ENCODE measurements at regions not wholly inside any gene's neighbourhood (a gene's known extent, or its start where the extent isn't known, plus 50 kb on each side); places are given as distances from the start of the nearest gene placed in this dataset.

- Histone ChIP-seq H3K4me3 (ENCODE audit: low read depth, low read length) (no peak overlapping the region), H3K9me3 (ENCODE audit: control insufficient read depth, insufficient read depth, low read length) (no peaks in the 10 kb centered on the region), H3K27me3 (ENCODE audit: control insufficient read depth, insufficient read depth, low read length) (no peaks in the 10 kb centered on the region), H3K27ac (ENCODE audit: low read depth, low read length) (no peak overlapping the region), H3K4me1 (ENCODE audit: control insufficient read depth, insufficient read depth, low read length) (no peaks in the 10 kb centered on the region), H3K36me3 (ENCODE audit: control insufficient read depth, insufficient read depth, low read length) (no peaks in the 10 kb centered on the region)
- DNase-seq (ENCODE audit: low read depth in 4 of 6, low spot score in 6 of 6): no peak
- WGBS (ENCODE audit: insufficient coverage): 83% methylated on average over 1 of the region's 2 CpGs
Observed at GRCh38 chr12:94053676-94054075, 94.7 kb upstream of the PLXNC1 start.

DNA sequence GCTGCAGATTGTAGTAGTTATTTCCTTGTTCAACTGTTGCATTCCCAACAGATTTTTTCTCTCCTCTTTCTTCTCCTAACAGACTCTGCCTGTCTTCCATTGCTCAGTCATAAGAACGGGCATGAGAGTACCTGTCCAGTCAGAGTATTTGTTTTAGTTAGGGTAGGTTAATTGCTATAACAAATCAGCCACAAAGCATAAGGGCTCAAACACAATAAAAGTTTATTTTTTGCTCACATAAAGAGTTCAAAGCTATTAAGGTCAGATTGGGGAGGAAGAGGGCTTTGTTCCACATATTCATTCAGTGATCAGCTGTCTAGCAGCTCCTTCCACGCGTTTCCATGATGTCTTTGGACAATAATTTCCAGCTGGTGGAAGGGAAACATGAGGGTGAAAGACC, 92.8 kb upstream of the PLXNC1 start:
- Histone ChIP-seq H3K4me1 (ENCODE audit: control insufficient read depth, insufficient read depth, low read length) (no peaks in the 10 kb centered on the region), H3K36me3 (ENCODE audit: control insufficient read depth, insufficient read depth, low read length) (no peaks in the 10 kb centered on the region), H3K27ac (ENCODE audit: low read depth, low read length) (no peak overlapping the region), H3K27me3 (ENCODE audit: control insufficient read depth, insufficient read depth, low read length) (no peaks in the 10 kb centered on the region), H3K9me3 (ENCODE audit: control insufficient read depth, insufficient read depth, low read length) (no peaks in the 10 kb centered on the region), H3K4me3 (ENCODE audit: low read depth, low read length) (no peak overlapping the region)
- no peak for DNase-seq (ENCODE audit: low read depth in 4 of 6, low spot score in 6 of 6)
- no CpG with 5 or more reads among the region's 3 CpGs for WGBS (ENCODE audit: insufficient coverage)

DNA sequence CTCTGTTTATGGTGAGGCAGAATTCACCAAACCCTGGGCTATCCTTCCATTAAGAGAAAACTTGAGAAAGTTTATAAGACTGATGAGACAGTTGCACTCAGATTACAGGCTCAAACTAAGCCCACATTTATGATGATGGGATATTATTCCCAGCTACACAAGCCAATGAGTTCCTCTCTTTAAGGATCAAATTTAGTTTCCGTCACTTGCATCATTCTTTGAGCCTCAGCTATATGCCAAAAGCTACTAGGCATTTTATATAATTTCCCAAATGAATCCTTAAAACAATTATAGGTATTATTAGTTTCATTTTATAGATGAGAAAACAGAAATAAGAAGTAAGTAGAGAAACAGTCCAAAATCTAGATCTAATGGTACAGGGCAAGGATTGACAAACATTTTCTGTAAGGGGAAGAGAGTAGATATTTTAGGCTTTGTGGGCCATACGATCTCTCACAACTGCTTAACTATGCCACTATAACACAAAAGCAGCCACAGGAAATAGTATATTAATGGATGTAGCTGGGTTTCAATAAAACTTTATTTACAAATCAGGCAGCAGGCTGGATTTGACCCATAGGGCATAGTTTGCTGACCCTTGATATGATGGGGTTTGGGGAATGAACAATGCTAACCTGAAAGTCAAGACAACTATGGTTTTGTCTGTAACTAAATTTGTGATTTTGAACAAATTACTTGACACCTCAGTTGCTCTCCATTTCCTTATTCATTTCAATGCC, 91.8 kb upstream of the PLXNC1 start:
- WGBS (ENCODE audit: insufficient coverage): no CpG with 5 or more reads among the region's 2 CpGs
- H3K27ac ChIP-seq (ENCODE audit: low read depth, low read length): no peak overlapping the region
- H3K27me3 ChIP-seq (ENCODE audit: control insufficient read depth, insufficient read depth, low read length): no peaks in the 10 kb centered on the region
- H3K9me3 ChIP-seq (ENCODE audit: control insufficient read depth, insufficient read depth, low read length): no peaks in the 10 kb centered on the region
- no peak overlapping the region for H3K4me3 ChIP-seq (ENCODE audit: low read depth, low read length)
- no peaks in the 10 kb centered on the region for H3K4me1 ChIP-seq (ENCODE audit: control insufficient read depth, insufficient read depth, low read length)
- H3K36me3 ChIP-seq (ENCODE audit: control insufficient read depth, insufficient read depth, low read length): no peaks in the 10 kb centered on the region
- DNase-seq (ENCODE audit: low read depth in 4 of 6, low spot score in 6 of 6): no peak

DNA sequence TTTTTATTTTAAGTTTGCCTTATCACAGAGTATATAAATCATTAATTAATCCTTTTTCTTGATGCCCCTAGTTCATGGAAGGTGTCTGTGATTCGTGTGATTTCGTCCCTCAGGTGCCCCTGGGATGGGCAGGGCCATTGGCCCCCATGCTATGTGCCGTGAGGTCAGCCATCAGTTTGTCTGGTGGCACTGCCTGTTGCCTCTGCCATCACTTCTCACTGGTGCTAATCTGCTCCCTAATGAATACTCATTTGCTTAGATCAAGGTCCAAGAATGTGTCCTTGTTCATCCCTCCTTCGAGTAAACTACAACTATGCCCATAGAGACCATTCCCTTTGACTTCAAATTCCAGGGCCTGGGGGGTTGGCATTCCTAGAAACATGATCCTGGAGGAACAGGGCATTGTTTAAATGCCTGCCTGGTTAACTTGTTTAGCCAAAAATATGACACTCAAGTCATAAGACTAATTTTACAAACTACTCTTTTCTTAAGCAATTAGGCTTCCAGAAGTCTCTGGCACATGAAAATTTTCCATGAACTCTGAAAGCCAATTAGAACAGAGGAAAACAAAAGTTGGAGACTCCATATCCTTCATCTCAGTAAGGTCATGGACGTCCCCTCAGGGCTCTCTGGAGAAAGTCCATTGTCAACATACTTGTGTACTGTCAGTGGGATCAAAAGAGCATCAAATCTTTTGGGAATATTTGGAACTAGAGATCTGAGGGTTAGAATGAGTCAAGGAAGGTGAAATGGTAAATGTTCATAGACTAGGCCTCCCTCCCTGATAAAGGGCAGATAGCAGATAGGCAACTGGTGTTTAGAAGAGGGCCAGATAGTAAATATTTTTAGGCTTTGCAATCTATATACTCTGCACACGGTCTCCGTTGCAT, 90.9 kb upstream of the PLXNC1 start:
- DNase-seq (ENCODE audit: low read depth in 4 of 6, low spot score in 6 of 6): no peak
- no peaks in the 10 kb centered on the region for H3K4me1 ChIP-seq (ENCODE audit: control insufficient read depth, insufficient read depth, low read length)
- no peak overlapping the region for H3K4me3 ChIP-seq (ENCODE audit: low read depth, low read length)
- WGBS (ENCODE audit: insufficient coverage): 84% methylated on average over 3 of the region's 7 CpGs
- no peaks in the 10 kb centered on the region for H3K27me3 ChIP-seq (ENCODE audit: control insufficient read depth, insufficient read depth, low read length)
- no peaks in the 10 kb centered on the region for H3K9me3 ChIP-seq (ENCODE audit: control insufficient read depth, insufficient read depth, low read length)
- no peaks in the 10 kb centered on the region for H3K36me3 ChIP-seq (ENCODE audit: control insufficient read depth, insufficient read depth, low read length)
- no peak overlapping the region for H3K27ac ChIP-seq (ENCODE audit: low read depth, low read length)

GRCh38 chr12:94059394-94060368, 88.7 kb upstream of the PLXNC1 start:
- no peaks in the 10 kb centered on the region for H3K9me3 ChIP-seq (ENCODE audit: control insufficient read depth, insufficient read depth, low read length)
- H3K4me1 ChIP-seq (ENCODE audit: control insufficient read depth, insufficient read depth, low read length): no peaks in the 10 kb centered on the region
- H3K27ac ChIP-seq (ENCODE audit: low read depth, low read length): no peak overlapping the region
- H3K27me3 ChIP-seq (ENCODE audit: control insufficient read depth, insufficient read depth, low read length): no peaks in the 10 kb centered on the region
- H3K36me3 ChIP-seq (ENCODE audit: control insufficient read depth, insufficient read depth, low read length): no peaks in the 10 kb centered on the region
- 96% methylated on average over 3 of the region's 5 CpGs for WGBS (ENCODE audit: insufficient coverage)
- DNase-seq (ENCODE audit: low read depth in 4 of 6, low spot score in 6 of 6): no peak
- no peak overlapping the region for H3K4me3 ChIP-seq (ENCODE audit: low read depth, low read length)

GRCh38 chr12:94062194-94062593, 86.2 kb upstream of the PLXNC1 start:
- WGBS (ENCODE audit: insufficient coverage): no CpG with 5 or more reads among the region's 1 CpG
- Histone ChIP-seq H3K36me3 (ENCODE audit: control insufficient read depth, insufficient read depth, low read length) (no peaks in the 10 kb centered on the region), H3K27me3 (ENCODE audit: control insufficient read depth, insufficient read depth, low read length) (no peaks in the 10 kb centered on the region), H3K4me3 (ENCODE audit: low read depth, low read length) (no peak overlapping the region), H3K27ac (ENCODE audit: low read depth, low read length) (no peak overlapping the region), H3K4me1 (ENCODE audit: control insufficient read depth, insufficient read depth, low read length) (no peaks in the 10 kb centered on the region), H3K9me3 (ENCODE audit: control insufficient read depth, insufficient read depth, low read length) (no peaks in the 10 kb centered on the region)
- no peak for DNase-seq (ENCODE audit: low read depth in 4 of 6, low spot score in 6 of 6)

GRCh38 chr12:94062796-94063635, 85.4 kb upstream of the PLXNC1 start:
- H3K9me3 ChIP-seq (ENCODE audit: control insufficient read depth, insufficient read depth, low read length): no peaks in the 10 kb centered on the region
- H3K4me3 ChIP-seq (ENCODE audit: low read depth, low read length): no peak overlapping the region
- DNase-seq (ENCODE audit: low read depth in 4 of 6, low spot score in 6 of 6): no peak
- H3K36me3 ChIP-seq (ENCODE audit: control insufficient read depth, insufficient read depth, low read length): no peaks in the 10 kb centered on the region
- WGBS (ENCODE audit: insufficient coverage): 94% methylated on average over 4 of the region's 4 CpGs
- H3K4me1 ChIP-seq (ENCODE audit: control insufficient read depth, insufficient read depth, low read length): no peaks in the 10 kb centered on the region
- no peaks in the 10 kb centered on the region for H3K27me3 ChIP-seq (ENCODE audit: control insufficient read depth, insufficient read depth, low read length)
- no peak overlapping the region for H3K27ac ChIP-seq (ENCODE audit: low read depth, low read length)

DNA sequence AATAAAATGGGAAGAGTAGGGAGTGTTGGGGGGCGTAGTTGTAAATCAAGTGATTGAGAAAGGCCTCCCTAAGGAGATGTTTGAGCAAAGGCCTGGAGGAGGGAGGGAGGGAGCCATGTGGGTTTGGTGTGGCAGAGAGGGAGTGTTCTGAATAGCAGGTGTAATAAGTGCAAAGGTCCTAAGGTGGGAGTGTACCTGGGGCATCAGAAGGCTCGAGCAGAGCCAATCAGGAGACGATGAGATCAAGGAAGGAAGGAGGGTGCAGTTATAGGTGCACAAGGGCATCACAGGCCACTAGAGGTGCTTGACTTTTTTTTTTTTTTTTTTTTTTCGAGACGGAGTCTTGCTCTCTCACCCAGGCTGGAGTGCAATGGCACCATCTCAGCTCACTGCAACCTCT, 77.9 kb upstream of the PLXNC1 start:
- peaks cover 7% of the 10 kb centered on the region for H3K4me1 ChIP-seq (ENCODE audit: control insufficient read depth, insufficient read depth, low read length)
- H3K27me3 ChIP-seq (ENCODE audit: control insufficient read depth, insufficient read depth, low read length): no peaks in the 10 kb centered on the region
- H3K36me3 ChIP-seq (ENCODE audit: control insufficient read depth, insufficient read depth, low read length): no peaks in the 10 kb centered on the region
- no peaks in the 10 kb centered on the region for H3K9me3 ChIP-seq (ENCODE audit: control insufficient read depth, insufficient read depth, low read length)
- no peak overlapping the region for H3K4me3 ChIP-seq (ENCODE audit: low read depth, low read length)
- no peak overlapping the region for H3K27ac ChIP-seq (ENCODE audit: low read depth, low read length)
- DNase-seq (ENCODE audit: low read depth in 4 of 6, low spot score in 6 of 6): no peak
- WGBS (ENCODE audit: insufficient coverage): 100% methylated on average over 1 of the region's 5 CpGs

DNA sequence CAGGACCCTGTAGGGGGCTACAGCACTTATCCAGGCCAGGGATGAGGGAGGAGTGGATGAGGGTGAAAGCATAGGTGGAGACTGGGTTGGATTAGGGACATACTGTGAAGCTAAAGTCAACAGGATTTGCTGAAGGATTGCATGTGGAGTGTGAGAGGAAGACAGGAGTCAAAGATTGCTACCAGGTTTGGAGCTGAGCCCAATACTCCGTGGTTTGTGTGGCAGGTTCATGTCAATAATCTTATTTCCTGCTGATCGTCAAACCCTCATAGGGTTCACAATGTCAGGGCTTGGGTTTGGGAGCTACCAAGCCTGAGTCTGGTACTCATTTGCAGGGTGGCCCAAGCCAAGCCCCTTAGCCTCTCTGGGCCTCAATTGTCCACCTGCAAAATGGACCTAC, 77.1 kb upstream of the PLXNC1 start:
- no peaks in the 10 kb centered on the region for H3K9me3 ChIP-seq (ENCODE audit: control insufficient read depth, insufficient read depth, low read length)
- DNase-seq (ENCODE audit: low read depth in 4 of 6, low spot score in 6 of 6): no peak
- H3K4me3 ChIP-seq (ENCODE audit: low read depth, low read length): no peak overlapping the region
- peaks cover 7% of the 10 kb centered on the region for H3K4me1 ChIP-seq (ENCODE audit: control insufficient read depth, insufficient read depth, low read length)
- 93% methylated on average over 2 of the region's 2 CpGs for WGBS (ENCODE audit: insufficient coverage)
- H3K36me3 ChIP-seq (ENCODE audit: control insufficient read depth, insufficient read depth, low read length): no peaks in the 10 kb centered on the region
- no peaks in the 10 kb centered on the region for H3K27me3 ChIP-seq (ENCODE audit: control insufficient read depth, insufficient read depth, low read length)
- H3K27ac ChIP-seq (ENCODE audit: low read depth, low read length): no peak overlapping the region
